SU-DHL-6 (cell line): ENCODE measurements at regions not wholly inside any gene's neighbourhood (a gene's known extent, or its start where the extent isn't known, plus 50 kb on each side); places are given as distances from the start of the nearest gene placed in this dataset.
A peak's percentile ranks its signal among the peaks of the same experiment; 100 is the strongest.

ENCODE experiments used
- H2AFZ ChIP-seq: fragments of 200-600 bp; sonication (generic); 2 replicates; pipeline ENCODE4 v1.6.1; 2014; ENCODE audit warnings: low read depth, mild to moderate bottlenecking, moderate library complexity, mixed read lengths, antibody characterized with exemption, low read length; ENCODE audit not compliant: severe bottlenecking
- H3F3A ChIP-seq: fragments of 200-600 bp; shearing (Covaris generic); 2 replicates; pipeline ENCODE4 v1.6.0; 2016; ENCODE audit warnings: antibody characterized with exemption, mild to moderate bottlenecking; ENCODE audit not compliant: insufficient read depth
- H3K27ac ChIP-seq: fragments of 200-600 bp; sonication (generic); 2 replicates; pipeline ENCODE4 v1.5.1; 2016; ENCODE audit warnings: low read depth, mild to moderate bottlenecking, low read length, moderate library complexity, mixed read lengths
- H3K27me3 ChIP-seq: fragments of 200-600 bp; sonication (generic), shearing (Covaris generic); 2 replicates; pipeline ENCODE4 v1.6.0; 2014; ENCODE audit warnings: mild to moderate bottlenecking, low read length
- H3K36me3 ChIP-seq: fragments of 200-600 bp; sonication (generic); 2 replicates; pipeline ENCODE4 v1.6.1; 2014; ENCODE audit warnings: mild to moderate bottlenecking, low read length, mixed read lengths
- H3K4me2 ChIP-seq: fragments of 300-600, 200-600 bp; shearing (Covaris generic), sonication (generic); 2 replicates; pipeline ENCODE4 v1.6.0; 2014; ENCODE audit warnings: low read length, low read depth, mild to moderate bottlenecking; ENCODE audit not compliant: poor library complexity, severe bottlenecking
- H3K4me3 ChIP-seq: fragments of 200-600 bp; sonication (generic); 2 replicates; pipeline ENCODE4 v1.5.1; 2014; ENCODE audit warnings: antibody characterized with exemption, low read length, mild to moderate bottlenecking, mixed read lengths; ENCODE audit not compliant: insufficient read depth, poor library complexity, severe bottlenecking
- H3K79me2 ChIP-seq: fragments of 200-600 bp; sonication (generic); 2 replicates; pipeline ENCODE4 v1.6.1; 2014; ENCODE audit warnings: mild to moderate bottlenecking, low read length, moderate library complexity; ENCODE audit not compliant: insufficient read depth
- H3K9ac ChIP-seq: fragments of 200-600 bp; sonication (generic); 2 replicates; pipeline ENCODE4 v1.7.0; 2014; ENCODE audit warnings: mild to moderate bottlenecking, low read length
- H3K9me2 ChIP-seq: fragments of 200-600 bp; sonication (generic); replicated peaks from 2 replicates; pipeline ENCODE4 v1.6.1; 2014; ENCODE audit warnings: low read length; ENCODE audit not compliant: insufficient read depth
- H3K9me3 ChIP-seq: fragments of 200-600 bp; sonication (generic); 2 replicates; pipeline ENCODE4 v1.6.1; 2014; ENCODE audit warnings: low read length, mixed read lengths; ENCODE audit not compliant: insufficient read depth
- H4K20me1 ChIP-seq: fragments of 200-600 bp; sonication (generic); 2 replicates; pipeline ENCODE4 v1.6.1; 2014; ENCODE audit warnings: low read depth, mild to moderate bottlenecking, antibody characterized with exemption, low read length, moderate library complexity, mixed read lengths
- CTCF ChIP-seq: fragments of 200-600 bp; sonication (generic); IDR thresholded peaks from one replicate; pipeline ENCODE4 v1.5.1; 2017; ENCODE audit warnings: antibody characterized with exemption, mild to moderate bottlenecking, low read length, moderate library complexity; ENCODE audit not compliant: insufficient read depth, poor library complexity, severe bottlenecking
- EZH2phosphoT487 ChIP-seq: fragments of 200-600 bp; sonication (generic), shearing (Covaris generic); conservative IDR thresholded peaks from 2 replicates; pipeline ENCODE4 v1.6.1; 2018; ENCODE audit warnings: mild to moderate bottlenecking, antibody characterized with exemption, low read length, moderate library complexity, mixed read lengths

- Histone ChIP-seq H4K20me1 (no peaks in the 10 kb centered on the region), H3K27me3 (no peaks in the 10 kb centered on the region), H3K79me2 (no peaks in the 10 kb centered on the region), H3K9me2 (no peaks in the 10 kb centered on the region), H2AFZ (no peak overlapping the region), H3K27ac (peak overlapping the region; percentile 96; the same call in 1 of the 2 replicates), H3K4me2 (no peak overlapping the region), H3K36me3 (no peaks in the 10 kb centered on the region), H3K9me3 (no peaks in the 10 kb centered on the region), H3K9ac (no peak overlapping the region), H3F3A (peaks cover 30% of the 10 kb centered on the region), H3K4me3 (no peak overlapping the region)
- TF ChIP-seq CTCF: no peak
- TF ChIP-seq EZH2phosphoT487: no peak
These were observed 56.6 kb upstream of the EPCAM start for GRCh38 chr2:47312491-47312850.

- Histone ChIP-seq H3K4me3 (no peak overlapping the region), H2AFZ (no peak overlapping the region), H3K9me3 (no peaks in the 10 kb centered on the region), H3K9ac (peak overlapping the region; percentile 60; the same call in 1 of the 2 replicates), H3K9me2 (no peaks in the 10 kb centered on the region), H4K20me1 (no peaks in the 10 kb centered on the region), H3F3A (peaks cover 30% of the 10 kb centered on the region), H3K79me2 (no peaks in the 10 kb centered on the region), H3K27ac (peak overlapping the region; percentile 96), H3K27me3 (no peaks in the 10 kb centered on the region), H3K4me2 (peak overlapping the region; percentile 14), H3K36me3 (no peaks in the 10 kb centered on the region)
- TF ChIP-seq EZH2phosphoT487 (no peak), CTCF (no peak)
These were observed 57.2 kb upstream of the EPCAM start for GRCh38 chr2:47311764-47312490.

GRCh38 chr2:47310801-47311560 is 58.1 kb upstream of the EPCAM start:
- H3K9me3 ChIP-seq: no peaks in the 10 kb centered on the region
- H3K79me2 ChIP-seq: no peaks in the 10 kb centered on the region
- H3K4me3 ChIP-seq: no peak overlapping the region
- H3F3A ChIP-seq: peaks cover 30% of the 10 kb centered on the region
- TF ChIP-seq CTCF (no peak), EZH2phosphoT487 (no peak)
- H3K9me2 ChIP-seq: no peaks in the 10 kb centered on the region
- no peaks in the 10 kb centered on the region for H3K27me3 ChIP-seq
- peak overlapping the region; percentile 72 for H3K4me2 ChIP-seq
- peak overlapping the region; percentile 96 for H3K27ac ChIP-seq
- peak overlapping the region; percentile 60 for H3K9ac ChIP-seq
- H2AFZ ChIP-seq: peak overlapping the region; percentile 35
- no peaks in the 10 kb centered on the region for H4K20me1 ChIP-seq
- no peaks in the 10 kb centered on the region for H3K36me3 ChIP-seq
